Keratinocyte (primary cell): ENCODE measurements at regions not wholly inside any gene's neighbourhood (a gene's known extent, or its start where the extent isn't known, plus 50 kb on each side); places are given as distances from the start of the nearest gene placed in this dataset.

Experiments used
- DNase-seq: peaks from one replicate; pipeline ENCODE4 v3.0.0-alpha.2; 2011; ENCODE audit warnings: low read depth, missing footprints, low spot score
- FAIRE-seq: peaks from 2 replicates; lab custom pipeline; 2011; peaks lifted over from hg19 to GRCh38; lab: Jason Lieb, UNC
- H2AFZ ChIP-seq: 2 replicates; pipeline ENCODE4 v1.6.0; 2012; ENCODE audit warnings: low read length, control low read depth, inconsistent platforms; ENCODE audit not compliant: control insufficient read depth
- H3K27ac ChIP-seq: 2 replicates; pipeline ENCODE4 v1.5.1; 2011; ENCODE audit warnings: low read length; ENCODE audit not compliant: control insufficient read depth, insufficient read depth
- H3K27me3 ChIP-seq: 3 replicates; pipeline ENCODE4 v1.6.0; 2011; ENCODE audit warnings: low read length; ENCODE audit not compliant: control insufficient read depth, insufficient read depth; ENCODE audit errors: extremely low read depth
- H3K36me3 ChIP-seq, 2 experiments: 2 replicates in 1 of 2; 3 replicates in 1 of 2; pipeline ENCODE4 v1.5.1; 2011; ENCODE audit warnings: low read length in 2 of 2, mild to moderate bottlenecking in 1 of 2; ENCODE audit not compliant: control insufficient read depth in 2 of 2, insufficient read depth in 2 of 2; ENCODE audit errors: extremely low read depth in 1 of 2
- H3K4me1 ChIP-seq: 3 replicates; pipeline ENCODE4 v1.5.1; 2011; ENCODE audit warnings: low read length; ENCODE audit not compliant: control insufficient read depth, insufficient read depth; ENCODE audit errors: extremely low read depth
- H3K4me2 ChIP-seq: 3 replicates; pipeline ENCODE4 v1.6.0; 2011; ENCODE audit warnings: low read depth, low read length; ENCODE audit not compliant: control insufficient read depth, insufficient read depth; ENCODE audit errors: extremely low read depth
- H3K4me3 ChIP-seq, 3 experiments: fragments of 200-600 bp in 1 of 3; sonication (generic) in 1 of 3; 2 replicates in 2 of 3; 3 replicates in 1 of 3; pipeline ENCODE4 v1.5.1; 2011 to 2016; ENCODE audit warnings: low read length in 3 of 3, mild to moderate bottlenecking in 3 of 3, control low read depth in 2 of 3, inconsistent platforms in 1 of 3, low read depth in 1 of 3, mixed read lengths in 1 of 3, mixed run types in 1 of 3, moderate library complexity in 1 of 3; ENCODE audit not compliant: control insufficient read depth in 2 of 3, insufficient read depth in 2 of 3; ENCODE audit errors: extremely low read depth in 1 of 3
- H3K79me2 ChIP-seq: 2 replicates; pipeline ENCODE4 v1.6.0; 2012; ENCODE audit warnings: low read length; ENCODE audit not compliant: control insufficient read depth, insufficient read depth
- H3K9ac ChIP-seq: 3 replicates; pipeline ENCODE4 v1.6.0; 2011; ENCODE audit warnings: low read length; ENCODE audit not compliant: control insufficient read depth, insufficient read depth; ENCODE audit errors: extremely low read depth
- H3K9me1 ChIP-seq: 3 replicates; pipeline ENCODE4 v1.6.0; 2011; ENCODE audit warnings: low read length; ENCODE audit not compliant: control insufficient read depth, insufficient read depth; ENCODE audit errors: extremely low read depth
- H3K9me3 ChIP-seq: 2 replicates; pipeline ENCODE4 v1.5.1; 2012; ENCODE audit warnings: low read depth, low read length; ENCODE audit not compliant: control insufficient read depth
- H4K20me1 ChIP-seq: 3 replicates; pipeline ENCODE4 v1.6.0; 2011; ENCODE audit warnings: low read length; ENCODE audit not compliant: control insufficient read depth, insufficient read depth; ENCODE audit errors: extremely low read depth
- EZH2 ChIP-seq: IDR thresholded peaks from one replicate; pipeline ENCODE4 v1.6.1; 2012; ENCODE audit warnings: inconsistent platforms, mild to moderate bottlenecking, low read length, moderate library complexity
- dilution Hi-C: fragments of 300-500 bp; cut with MboI; formaldehyde crosslinking; loops from one replicate; pipeline ENCODE4 v1.7.0; 2020; ENCODE audit warnings: low sequenced_read_pairs; ENCODE audit not compliant: extremely low pct_ligation_motif_present
- TF ChIP-seq, protein P1 (sequence below), 3 experiments: IDR thresholded peaks in 1 of 3; conservative IDR thresholded peaks in 1 of 3; optimal IDR thresholded peaks in 1 of 3; 2 replicates in 2 of 3; 3 replicates in 1 of 3; pipeline versions ENCODE3 to v1.5.1; 2011; ENCODE audit warnings: low read length in 3 of 3, mild to moderate bottlenecking in 3 of 3, moderate library complexity in 2 of 3, control low read depth in 1 of 3, inconsistent platforms in 1 of 3; ENCODE audit not compliant: insufficient read depth in 2 of 3; ENCODE audit errors: extremely low read depth in 1 of 3

- H3K36me3 ChIP-seq: no peaks in the 10 kb centered on the region
- dilution Hi-C loops: no loop called here
- no peaks in the 10 kb centered on the region for H3K79me2 ChIP-seq
- TF ChIP-seq EZH2: no peak
- TF ChIP-seq, protein P1, sequence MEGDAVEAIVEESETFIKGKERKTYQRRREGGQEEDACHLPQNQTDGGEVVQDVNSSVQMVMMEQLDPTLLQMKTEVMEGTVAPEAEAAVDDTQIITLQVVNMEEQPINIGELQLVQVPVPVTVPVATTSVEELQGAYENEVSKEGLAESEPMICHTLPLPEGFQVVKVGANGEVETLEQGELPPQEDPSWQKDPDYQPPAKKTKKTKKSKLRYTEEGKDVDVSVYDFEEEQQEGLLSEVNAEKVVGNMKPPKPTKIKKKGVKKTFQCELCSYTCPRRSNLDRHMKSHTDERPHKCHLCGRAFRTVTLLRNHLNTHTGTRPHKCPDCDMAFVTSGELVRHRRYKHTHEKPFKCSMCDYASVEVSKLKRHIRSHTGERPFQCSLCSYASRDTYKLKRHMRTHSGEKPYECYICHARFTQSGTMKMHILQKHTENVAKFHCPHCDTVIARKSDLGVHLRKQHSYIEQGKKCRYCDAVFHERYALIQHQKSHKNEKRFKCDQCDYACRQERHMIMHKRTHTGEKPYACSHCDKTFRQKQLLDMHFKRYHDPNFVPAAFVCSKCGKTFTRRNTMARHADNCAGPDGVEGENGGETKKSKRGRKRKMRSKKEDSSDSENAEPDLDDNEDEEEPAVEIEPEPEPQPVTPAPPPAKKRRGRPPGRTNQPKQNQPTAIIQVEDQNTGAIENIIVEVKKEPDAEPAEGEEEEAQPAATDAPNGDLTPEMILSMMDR (optimal IDR thresholded peaks at IDR 0.05 in 1 of 3, IDR thresholded peaks at IDR 0.05 in 1 of 3, conservative IDR thresholded peaks at IDR 0.05 in 1 of 3; ENCODE audit: extremely low read depth in 1 of 3, insufficient read depth in 2 of 3, low read length in 3 of 3): no peak
- no peak for FAIRE-seq
- no peak overlapping the region for H2AFZ ChIP-seq
- no peaks in the 10 kb centered on the region for H4K20me1 ChIP-seq
- H3K27me3 ChIP-seq: no peaks in the 10 kb centered on the region
- no peak for DNase-seq
- H3K4me2 ChIP-seq: no peak overlapping the region
- no peak overlapping the region for H3K4me3 ChIP-seq
- no peaks in the 10 kb centered on the region for H3K4me1 ChIP-seq
- no peaks in the 10 kb centered on the region for H3K9me1 ChIP-seq
- H3K9me3 ChIP-seq: no peaks in the 10 kb centered on the region
- H3K27ac ChIP-seq: no peak overlapping the region
- no peak overlapping the region for H3K9ac ChIP-seq
These were observed 242.3 kb upstream of the SP8 start for GRCh38 chr7:21029006-21029405.

DNA sequence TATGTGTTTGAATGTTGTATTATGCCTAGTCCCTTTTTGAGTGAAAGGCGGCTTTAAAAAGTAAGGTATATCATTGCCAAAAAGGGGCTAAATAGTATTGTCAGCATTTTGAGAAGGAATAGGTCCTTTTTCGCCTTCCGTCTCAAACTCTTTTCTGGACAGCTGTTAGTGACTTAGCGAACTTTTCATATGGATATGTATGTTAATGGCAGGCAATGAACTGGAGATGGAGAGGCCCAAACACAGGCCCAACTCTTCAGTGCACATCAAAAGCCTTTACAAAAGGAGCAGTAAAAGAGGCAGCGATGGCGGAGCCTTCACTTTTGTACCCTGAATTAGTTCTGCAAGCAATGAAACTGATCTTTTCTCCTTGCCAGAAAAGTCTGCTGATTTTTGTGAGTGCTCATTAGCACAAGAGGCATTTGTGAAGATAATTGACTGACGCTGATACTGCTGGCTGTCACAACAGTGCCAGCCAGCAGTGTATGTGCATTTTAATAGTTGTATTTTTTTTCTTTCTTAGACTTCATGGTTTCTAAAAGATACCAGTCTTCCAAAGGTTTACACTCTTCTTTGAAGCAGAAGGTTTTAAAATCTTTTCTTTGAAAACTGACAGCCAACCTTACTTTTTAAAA, 243.7 kb upstream of the SP8 start:
- DNase-seq: no peak
- H3K4me2 ChIP-seq: no peak overlapping the region
- H3K79me2 ChIP-seq: no peaks in the 10 kb centered on the region
- H2AFZ ChIP-seq: no peak overlapping the region
- H3K4me1 ChIP-seq: no peaks in the 10 kb centered on the region
- H3K9me1 ChIP-seq: no peaks in the 10 kb centered on the region
- dilution Hi-C loops: no loop called here
- H3K27ac ChIP-seq: no peak overlapping the region
- no peaks in the 10 kb centered on the region for H3K9me3 ChIP-seq
- H3K36me3 ChIP-seq: no peaks in the 10 kb centered on the region
- no peak for FAIRE-seq
- TF ChIP-seq EZH2: no peak
- TF ChIP-seq, protein P1 (optimal IDR thresholded peaks at IDR 0.05 in 1 of 3, IDR thresholded peaks at IDR 0.05 in 1 of 3, conservative IDR thresholded peaks at IDR 0.05 in 1 of 3; ENCODE audit: extremely low read depth in 1 of 3, insufficient read depth in 2 of 3, low read length in 3 of 3): no peak
- no peak overlapping the region for H3K9ac ChIP-seq
- no peak overlapping the region for H3K4me3 ChIP-seq
- no peaks in the 10 kb centered on the region for H3K27me3 ChIP-seq
- no peaks in the 10 kb centered on the region for H4K20me1 ChIP-seq
